ENCODE measurements at regions not wholly inside any gene's neighbourhood (a gene's known extent, or its start where the extent isn't known, plus 50 kb on each side); places are given as distances from the start of the nearest gene placed in this dataset.

DNA sequence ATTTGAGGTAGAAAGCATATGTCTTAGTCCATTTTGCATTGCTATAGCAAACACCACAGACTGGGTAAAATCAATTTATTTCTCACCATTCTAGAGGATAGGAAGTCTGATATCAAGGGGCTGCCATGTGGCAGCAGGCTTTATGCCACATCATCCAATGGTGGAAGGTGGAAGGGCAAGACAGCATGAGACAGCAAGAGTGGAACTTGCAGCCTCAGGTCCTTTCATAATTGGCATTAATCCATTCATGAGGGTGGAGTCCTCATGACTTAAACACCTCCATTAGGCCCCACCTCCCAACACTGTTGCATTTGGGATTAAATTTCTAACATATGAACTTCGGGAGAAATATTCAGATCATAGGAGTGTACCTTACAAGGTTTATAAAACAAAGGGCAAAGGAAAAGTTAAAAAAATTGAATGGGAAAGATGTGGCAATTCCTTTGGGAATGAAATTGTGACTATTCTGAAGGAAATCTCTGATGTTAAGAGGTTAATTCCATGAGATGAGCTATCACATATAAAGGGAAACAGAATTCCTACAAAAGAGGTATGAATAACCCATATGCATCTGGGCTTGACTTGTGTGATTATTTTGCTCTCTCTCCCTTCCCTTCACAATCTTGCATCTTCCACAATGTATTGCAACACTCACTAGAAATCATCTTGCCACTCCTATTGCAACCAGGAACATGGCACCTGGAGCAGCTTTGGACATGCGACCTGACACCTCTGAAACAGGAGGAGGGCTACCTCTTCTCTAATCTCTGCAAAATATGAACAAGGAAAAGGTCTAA, 507.8 kb downstream of the EPHA4 start:
- TF ChIP-seq, protein P1, sequence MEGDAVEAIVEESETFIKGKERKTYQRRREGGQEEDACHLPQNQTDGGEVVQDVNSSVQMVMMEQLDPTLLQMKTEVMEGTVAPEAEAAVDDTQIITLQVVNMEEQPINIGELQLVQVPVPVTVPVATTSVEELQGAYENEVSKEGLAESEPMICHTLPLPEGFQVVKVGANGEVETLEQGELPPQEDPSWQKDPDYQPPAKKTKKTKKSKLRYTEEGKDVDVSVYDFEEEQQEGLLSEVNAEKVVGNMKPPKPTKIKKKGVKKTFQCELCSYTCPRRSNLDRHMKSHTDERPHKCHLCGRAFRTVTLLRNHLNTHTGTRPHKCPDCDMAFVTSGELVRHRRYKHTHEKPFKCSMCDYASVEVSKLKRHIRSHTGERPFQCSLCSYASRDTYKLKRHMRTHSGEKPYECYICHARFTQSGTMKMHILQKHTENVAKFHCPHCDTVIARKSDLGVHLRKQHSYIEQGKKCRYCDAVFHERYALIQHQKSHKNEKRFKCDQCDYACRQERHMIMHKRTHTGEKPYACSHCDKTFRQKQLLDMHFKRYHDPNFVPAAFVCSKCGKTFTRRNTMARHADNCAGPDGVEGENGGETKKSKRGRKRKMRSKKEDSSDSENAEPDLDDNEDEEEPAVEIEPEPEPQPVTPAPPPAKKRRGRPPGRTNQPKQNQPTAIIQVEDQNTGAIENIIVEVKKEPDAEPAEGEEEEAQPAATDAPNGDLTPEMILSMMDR (IDR thresholded peaks at IDR 0.05): no peak
- TF ChIP-seq POLR2A (IDR thresholded peaks at IDR 0.05): no peak
